Activated T-helper 2 cell treated with anti-CD3 and anti-CD28 coated beads, Interferon-gamma antibody, Interleukin-2, Interleukin-4, amounts not matched to agents 10 μg/mL and 5 μg/mL and 100 μg/mL, durations not matched to agents 14 hours and 24 hours and 36 hours (primary cell): ENCODE measurements at regions not wholly inside any gene's neighbourhood (a gene's known extent, or its start where the extent isn't known, plus 50 kb on each side); places are given as distances from the start of the nearest gene placed in this dataset.

Experiments used
- DNase-seq: peaks from one replicate; pipeline ENCODE4 v3.0.0; 2021; ENCODE audit warnings: low spot score
- H3K27ac Mint-ChIP-seq: one replicate; pipeline ENCODE4 v1.8.0; 2021; ENCODE audit warnings: mixed read lengths
- H3K27me3 Mint-ChIP-seq: one replicate; pipeline ENCODE4 v1.8.0; 2021; ENCODE audit warnings: low read depth, mixed read lengths
- H3K36me3 Mint-ChIP-seq: one replicate; pipeline ENCODE4 v1.8.0; 2021; ENCODE audit warnings: low read depth, mixed read lengths
- H3K4me1 Mint-ChIP-seq: one replicate; pipeline ENCODE4 v1.8.0; 2021; ENCODE audit warnings: low read depth, mixed read lengths
- H3K4me3 Mint-ChIP-seq: one replicate; pipeline ENCODE4 v1.8.0; 2021; ENCODE audit warnings: low read depth, mild to moderate bottlenecking, moderate library complexity, mixed read lengths
- H3K9me3 Mint-ChIP-seq: one replicate; pipeline ENCODE4 v1.8.0; 2021; ENCODE audit warnings: mixed read lengths
- intact Hi-C: fragments of 100-400 bp; cut with micrococcal nuclease; formaldehyde crosslinking; loops from one replicate; pipeline ENCODE4 v1.15.1; 2023

DNA sequence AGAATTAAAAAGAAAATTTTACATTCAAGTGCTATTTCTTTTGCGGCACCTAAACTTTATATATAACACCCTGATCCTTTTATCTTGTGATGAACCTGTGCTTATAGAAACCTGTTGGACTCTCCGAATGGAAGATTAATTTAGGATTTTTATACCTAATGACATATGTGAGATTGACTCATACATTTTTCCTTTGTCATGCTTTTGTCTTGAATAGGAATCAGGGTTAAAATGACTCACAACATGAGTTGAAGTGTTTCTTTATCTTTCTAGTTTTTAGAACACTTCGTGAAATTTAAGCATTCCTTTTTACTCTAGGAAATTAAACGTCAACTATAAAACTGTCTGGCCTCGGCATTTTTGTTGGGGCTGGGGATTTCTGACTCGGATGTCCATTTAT is 378.9 kb downstream of the PCDH20 start:
- Mint-ChIP-seq H3K4me1 (no peaks in the 10 kb centered on the region), H3K27me3 (no peaks in the 10 kb centered on the region), H3K36me3 (no peaks in the 10 kb centered on the region), H3K9me3 (peaks cover 17% of the 10 kb centered on the region), H3K27ac (no peak overlapping the region), H3K4me3 (no peak overlapping the region)
- DNase-seq: no peak
- intact Hi-C loops: no loop called here

DNA sequence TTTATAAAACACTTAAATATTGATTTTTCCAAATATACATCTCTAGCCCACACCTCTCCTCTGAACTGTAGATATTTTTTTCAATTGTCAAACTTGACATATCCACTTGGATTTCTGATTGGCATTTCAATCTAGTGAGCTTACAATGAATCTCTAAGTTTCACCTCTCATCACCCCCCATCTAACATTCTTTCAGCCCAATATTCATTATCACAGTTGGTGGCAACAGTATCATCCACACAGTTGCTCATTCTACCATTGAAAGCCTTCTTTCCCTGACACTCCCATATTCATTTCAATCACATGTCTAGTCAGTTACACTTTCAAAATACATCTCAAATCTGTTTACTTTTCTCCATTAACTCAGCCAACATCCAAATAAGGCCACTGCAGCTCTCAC is 385.2 kb downstream of the PCDH20 start:
- intact Hi-C loops: no loop called here
- Mint-ChIP-seq H3K9me3 (no peaks in the 10 kb centered on the region), H3K4me1 (no peaks in the 10 kb centered on the region), H3K36me3 (no peaks in the 10 kb centered on the region), H3K4me3 (no peak overlapping the region), H3K27me3 (no peaks in the 10 kb centered on the region), H3K27ac (no peak overlapping the region)
- DNase-seq: no peak

DNA sequence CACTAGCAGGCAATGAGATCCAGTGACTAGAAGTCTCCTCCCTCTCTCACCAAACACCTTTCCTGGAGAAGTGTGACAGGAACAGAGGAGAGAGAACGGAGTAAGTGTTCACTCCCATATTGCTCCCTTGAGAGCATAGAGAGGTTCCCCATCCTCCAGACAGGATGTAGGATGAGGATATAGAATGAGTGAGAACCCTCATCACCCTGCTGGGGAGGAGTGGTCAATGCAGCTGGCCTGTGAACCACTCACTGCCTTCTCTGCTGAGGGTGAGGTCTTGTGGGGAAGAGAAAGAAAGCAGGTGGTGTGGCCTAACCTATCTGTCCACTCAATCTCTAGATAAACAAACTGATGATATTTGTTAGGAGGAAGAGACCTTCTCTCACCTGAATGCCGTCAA is 386.6 kb downstream of the PCDH20 start:
- DNase-seq: no peak
- intact Hi-C loops: no loop called here
- no peak overlapping the region for H3K4me3 Mint-ChIP-seq
- peaks cover 3% of the 10 kb centered on the region for H3K9me3 Mint-ChIP-seq
- no peak overlapping the region for H3K27ac Mint-ChIP-seq
- H3K36me3 Mint-ChIP-seq: no peaks in the 10 kb centered on the region
- H3K4me1 Mint-ChIP-seq: no peaks in the 10 kb centered on the region
- H3K27me3 Mint-ChIP-seq: no peaks in the 10 kb centered on the region

DNA sequence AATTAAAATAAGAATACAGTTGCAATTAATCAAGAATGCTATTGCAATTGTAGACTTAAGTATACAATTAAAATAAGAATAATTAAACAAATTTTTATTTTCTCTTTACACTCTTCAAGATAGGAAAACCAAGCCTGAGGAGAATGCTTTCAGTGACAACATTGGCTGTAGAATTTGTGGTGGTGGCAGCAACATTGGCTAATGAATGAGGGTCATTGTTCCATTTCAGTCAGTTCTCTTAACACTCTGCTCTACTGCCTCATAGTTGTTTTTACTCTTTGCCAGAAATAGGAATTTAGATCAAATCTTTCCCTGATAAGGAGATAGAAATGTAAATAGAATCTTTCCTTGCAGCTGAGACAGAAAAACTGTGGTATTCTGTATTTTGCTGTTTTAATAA is 391.6 kb downstream of the PCDH20 start:
- Mint-ChIP-seq H3K27me3 (no peaks in the 10 kb centered on the region), H3K36me3 (no peaks in the 10 kb centered on the region), H3K9me3 (peaks cover 3% of the 10 kb centered on the region), H3K4me3 (no peak overlapping the region), H3K27ac (no peak overlapping the region), H3K4me1 (no peaks in the 10 kb centered on the region)
- intact Hi-C loops: no loop called here
- DNase-seq: no peak

DNA sequence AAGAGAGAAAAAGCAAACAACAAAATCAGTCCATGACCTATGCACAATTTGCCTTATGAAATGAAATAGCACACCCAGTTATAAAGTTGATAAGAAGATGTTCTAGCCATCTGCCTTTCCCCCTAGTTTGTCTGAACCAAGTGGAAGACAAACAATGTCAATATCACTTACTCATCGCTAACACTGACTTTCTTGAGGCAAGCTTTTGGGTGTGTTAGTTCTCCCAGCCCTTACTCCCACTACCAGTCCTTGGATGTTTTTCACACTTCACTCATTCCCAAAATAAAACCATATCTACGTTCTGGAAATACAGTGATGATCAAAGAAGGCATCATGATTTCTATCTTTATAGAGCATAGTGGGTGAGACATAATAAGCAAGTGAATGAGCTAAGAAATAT is 393.8 kb downstream of the PCDH20 start:
- no peak for DNase-seq
- H3K27ac Mint-ChIP-seq: no peak overlapping the region
- H3K36me3 Mint-ChIP-seq: no peaks in the 10 kb centered on the region
- H3K4me3 Mint-ChIP-seq: no peak overlapping the region
- no peaks in the 10 kb centered on the region for H3K27me3 Mint-ChIP-seq
- intact Hi-C loops: no loop called here
- H3K4me1 Mint-ChIP-seq: no peaks in the 10 kb centered on the region
- H3K9me3 Mint-ChIP-seq: peaks cover 3% of the 10 kb centered on the region

DNA sequence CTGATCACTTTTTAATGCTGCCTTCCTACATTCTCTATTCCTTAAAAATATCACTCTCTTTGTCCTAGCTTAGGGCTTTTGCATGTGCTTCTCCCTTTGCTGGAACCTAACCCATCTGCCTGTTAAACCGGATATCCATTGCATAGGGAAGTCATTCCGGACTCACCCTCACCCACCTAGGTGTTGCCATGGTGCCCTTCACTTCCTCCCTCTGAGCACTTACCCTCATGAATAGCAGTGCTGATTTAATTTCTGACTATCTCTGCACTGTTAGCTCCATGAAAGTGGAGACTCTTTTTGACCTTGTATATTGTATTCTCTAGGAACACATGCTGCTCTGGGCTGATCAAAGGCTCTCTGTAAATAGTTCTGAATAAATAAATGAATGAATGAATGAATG is 401.9 kb downstream of the PCDH20 start:
- H3K27ac Mint-ChIP-seq: no peak overlapping the region
- no peaks in the 10 kb centered on the region for H3K27me3 Mint-ChIP-seq
- intact Hi-C loops: no loop called here
- H3K9me3 Mint-ChIP-seq: peaks cover 24% of the 10 kb centered on the region
- no peaks in the 10 kb centered on the region for H3K36me3 Mint-ChIP-seq
- no peak overlapping the region for H3K4me3 Mint-ChIP-seq
- H3K4me1 Mint-ChIP-seq: no peaks in the 10 kb centered on the region
- no peak for DNase-seq

DNA sequence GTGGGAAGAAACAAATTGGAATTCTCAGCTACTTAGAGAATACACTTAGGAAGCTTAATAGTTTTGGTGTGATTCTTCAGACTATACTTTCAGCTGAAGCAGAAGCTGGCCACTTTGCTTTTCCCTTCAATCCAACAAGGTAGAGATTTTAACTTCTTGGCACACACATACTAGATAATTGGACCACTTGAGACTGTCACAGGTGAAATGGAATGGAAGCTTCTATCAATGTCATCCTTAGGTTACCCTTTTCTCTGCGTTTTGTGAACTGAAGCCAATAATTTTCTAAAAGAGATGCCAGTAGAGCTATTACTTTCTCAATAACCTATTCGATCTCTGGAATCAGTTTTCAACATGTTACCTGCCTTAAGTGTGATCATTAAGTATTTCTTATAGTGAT is 405.3 kb downstream of the PCDH20 start:
- Mint-ChIP-seq H3K9me3 (peaks cover 41% of the 10 kb centered on the region), H3K27me3 (no peaks in the 10 kb centered on the region), H3K36me3 (no peaks in the 10 kb centered on the region), H3K4me1 (no peaks in the 10 kb centered on the region), H3K4me3 (no peak overlapping the region), H3K27ac (no peak overlapping the region)
- DNase-seq: no peak
- intact Hi-C loops: no loop called here

DNA sequence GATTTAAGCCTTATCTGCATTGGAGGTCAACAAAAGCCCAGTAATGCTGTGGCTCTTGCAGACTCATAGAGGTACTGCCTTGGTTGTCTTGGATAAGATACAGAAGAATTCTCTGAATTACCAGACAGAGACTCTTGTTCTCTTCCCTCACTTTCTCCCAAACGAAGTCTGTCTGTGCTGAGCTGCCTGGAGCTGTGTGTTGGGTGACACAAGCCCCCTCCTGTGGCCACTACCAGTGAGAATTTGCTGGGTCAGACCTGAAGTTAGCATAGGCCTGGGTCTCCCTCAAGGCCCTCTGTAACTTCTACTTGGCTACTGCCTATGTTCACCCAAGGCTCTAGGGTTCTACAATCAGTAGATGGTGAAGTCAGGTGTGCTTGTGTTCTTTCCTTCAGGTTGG is 413.0 kb downstream of the PCDH20 start:
- intact Hi-C loops: no loop called here
- Mint-ChIP-seq H3K4me3 (no peak overlapping the region), H3K27ac (no peak overlapping the region), H3K27me3 (no peaks in the 10 kb centered on the region), H3K4me1 (no peaks in the 10 kb centered on the region), H3K9me3 (peaks cover 53% of the 10 kb centered on the region), H3K36me3 (no peaks in the 10 kb centered on the region)
- no peak for DNase-seq

DNA sequence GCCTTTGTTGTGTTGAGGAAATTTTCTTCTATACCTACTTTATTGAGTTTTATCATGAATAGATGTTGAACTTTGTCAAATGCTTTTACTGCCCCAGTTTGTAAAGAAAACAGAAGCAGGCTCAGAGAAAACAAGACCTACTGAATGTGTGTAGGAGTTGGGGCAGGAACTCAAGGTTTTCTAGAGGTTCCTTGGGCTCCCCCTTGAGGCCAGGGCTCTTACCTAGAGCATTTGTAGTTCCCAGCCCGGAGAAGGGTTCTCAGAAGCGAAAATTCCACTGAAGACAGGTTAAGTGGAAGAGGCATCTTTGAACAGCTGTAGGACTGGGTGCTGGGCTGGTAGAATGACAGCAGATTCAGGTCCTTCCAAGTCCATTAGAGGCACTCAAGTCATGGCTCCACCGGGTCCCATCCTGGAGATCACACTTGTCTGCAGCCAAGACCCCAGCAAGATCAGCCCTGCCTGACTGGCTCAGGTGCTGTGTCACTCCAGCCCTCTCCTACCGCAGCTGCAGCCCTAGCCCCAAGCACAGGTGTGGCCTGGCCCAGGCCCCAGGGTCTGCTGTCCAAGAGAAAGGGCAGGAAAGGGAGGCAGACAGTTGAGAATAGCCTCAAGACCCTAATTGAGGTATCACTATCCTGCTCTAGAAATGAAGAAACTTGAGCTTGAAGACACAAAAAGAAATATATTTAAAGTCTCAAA is 425.5 kb downstream of the PCDH20 start:
- H3K4me3 Mint-ChIP-seq: no peak overlapping the region
- H3K27me3 Mint-ChIP-seq: no peaks in the 10 kb centered on the region
- H3K9me3 Mint-ChIP-seq: peaks cover 6% of the 10 kb centered on the region
- intact Hi-C loops: no loop called here
- no peaks in the 10 kb centered on the region for H3K36me3 Mint-ChIP-seq
- DNase-seq: no peak
- H3K27ac Mint-ChIP-seq: no peak overlapping the region
- no peaks in the 10 kb centered on the region for H3K4me1 Mint-ChIP-seq

DNA sequence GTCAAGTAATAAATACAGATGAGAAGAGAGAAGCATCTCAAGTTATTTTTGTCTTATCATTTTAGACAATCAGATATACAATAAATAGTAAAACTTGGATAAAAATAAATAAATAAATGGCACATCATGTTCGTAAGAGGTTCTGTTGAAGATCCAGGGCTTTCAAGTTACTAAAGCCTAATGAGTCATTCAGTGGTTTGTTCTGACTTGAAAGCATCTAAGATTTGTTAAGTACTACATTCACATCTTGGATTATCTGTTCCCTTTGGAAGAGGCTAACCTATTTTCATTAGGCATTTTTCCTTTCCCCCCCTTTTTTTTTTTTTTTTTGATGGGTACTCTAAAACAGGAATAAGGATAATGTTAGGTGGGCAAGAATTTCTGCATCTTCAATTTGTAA is 429.3 kb downstream of the PCDH20 start:
- Mint-ChIP-seq H3K27me3 (no peaks in the 10 kb centered on the region), H3K27ac (no peak overlapping the region), H3K36me3 (no peaks in the 10 kb centered on the region), H3K4me1 (no peaks in the 10 kb centered on the region), H3K9me3 (peaks cover 9% of the 10 kb centered on the region), H3K4me3 (no peak overlapping the region)
- intact Hi-C loops: no loop called here
- no peak for DNase-seq

DNA sequence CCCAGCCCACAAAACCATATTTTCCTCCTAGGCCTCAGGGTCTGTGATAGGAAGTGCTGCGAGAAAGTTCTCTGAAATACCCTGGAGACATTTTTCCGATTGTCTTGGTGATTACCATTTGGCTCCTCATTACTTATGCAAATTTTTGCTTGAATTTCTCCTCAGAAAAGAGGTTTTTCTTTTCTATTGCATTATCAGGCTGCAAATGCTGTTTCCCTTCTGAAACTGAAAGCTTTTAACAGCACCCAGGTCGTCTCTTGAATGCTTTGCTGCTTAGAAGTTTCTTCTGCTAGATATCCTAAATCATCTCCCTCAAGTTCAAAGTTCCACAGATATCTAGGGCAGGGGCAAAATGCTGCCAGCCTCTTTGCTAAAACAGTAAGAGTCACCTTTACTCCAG is 434.2 kb downstream of the PCDH20 start:
- no peak overlapping the region for H3K4me3 Mint-ChIP-seq
- DNase-seq: no peak
- H3K27me3 Mint-ChIP-seq: no peaks in the 10 kb centered on the region
- no peak overlapping the region for H3K27ac Mint-ChIP-seq
- no peaks in the 10 kb centered on the region for H3K4me1 Mint-ChIP-seq
- intact Hi-C loops: no loop called here
- peaks cover 11% of the 10 kb centered on the region for H3K9me3 Mint-ChIP-seq
- H3K36me3 Mint-ChIP-seq: no peaks in the 10 kb centered on the region

DNA sequence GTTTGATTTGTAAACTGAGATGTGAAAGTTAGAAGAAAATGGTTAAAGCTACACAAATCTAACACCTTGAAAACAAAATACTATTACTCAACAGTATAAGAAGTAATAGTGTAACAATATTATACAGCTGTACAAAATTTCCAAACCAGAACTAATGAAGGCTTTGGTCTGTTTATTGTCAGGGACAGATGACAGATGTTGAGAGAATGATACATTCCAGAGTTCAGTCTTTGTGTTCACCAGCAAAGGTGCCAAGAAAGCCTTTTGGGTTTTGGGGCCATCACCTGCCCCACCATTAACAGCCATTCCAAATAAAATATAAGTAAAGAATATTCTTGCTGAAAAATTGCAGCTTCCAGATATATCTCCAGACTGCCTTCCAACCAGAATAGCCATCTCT is 439.3 kb downstream of the PCDH20 start:
- no peak overlapping the region for H3K27ac Mint-ChIP-seq
- no peak overlapping the region for H3K4me3 Mint-ChIP-seq
- DNase-seq: no peak
- intact Hi-C loops: no loop called here
- peaks cover 15% of the 10 kb centered on the region for H3K9me3 Mint-ChIP-seq
- H3K36me3 Mint-ChIP-seq: no peaks in the 10 kb centered on the region
- H3K27me3 Mint-ChIP-seq: no peaks in the 10 kb centered on the region
- H3K4me1 Mint-ChIP-seq: no peaks in the 10 kb centered on the region

DNA sequence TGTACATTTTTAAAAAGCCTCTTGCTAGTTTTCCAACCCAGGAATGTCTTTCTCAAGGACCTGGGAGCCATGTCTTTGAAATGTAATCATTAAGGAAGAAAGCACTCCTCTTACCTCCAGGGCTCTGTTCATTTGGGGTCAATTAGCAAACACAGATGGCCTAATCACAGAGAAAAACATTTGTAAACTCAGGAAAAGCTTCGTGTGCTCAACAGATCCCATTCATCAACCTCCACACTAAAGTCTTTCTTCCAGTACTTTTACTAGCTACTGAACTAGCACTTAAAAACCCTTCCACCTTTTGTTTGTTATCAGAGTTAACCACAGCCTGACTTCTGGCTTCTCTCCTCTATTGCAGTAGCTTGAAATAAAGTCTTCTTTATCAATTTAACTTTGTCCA is 441.4 kb downstream of the PCDH20 start:
- no peak for DNase-seq
- no peaks in the 10 kb centered on the region for H3K27me3 Mint-ChIP-seq
- H3K27ac Mint-ChIP-seq: no peak overlapping the region
- intact Hi-C loops: no loop called here
- no peaks in the 10 kb centered on the region for H3K36me3 Mint-ChIP-seq
- no peak overlapping the region for H3K4me3 Mint-ChIP-seq
- H3K9me3 Mint-ChIP-seq: peaks cover 20% of the 10 kb centered on the region
- no peaks in the 10 kb centered on the region for H3K4me1 Mint-ChIP-seq

DNA sequence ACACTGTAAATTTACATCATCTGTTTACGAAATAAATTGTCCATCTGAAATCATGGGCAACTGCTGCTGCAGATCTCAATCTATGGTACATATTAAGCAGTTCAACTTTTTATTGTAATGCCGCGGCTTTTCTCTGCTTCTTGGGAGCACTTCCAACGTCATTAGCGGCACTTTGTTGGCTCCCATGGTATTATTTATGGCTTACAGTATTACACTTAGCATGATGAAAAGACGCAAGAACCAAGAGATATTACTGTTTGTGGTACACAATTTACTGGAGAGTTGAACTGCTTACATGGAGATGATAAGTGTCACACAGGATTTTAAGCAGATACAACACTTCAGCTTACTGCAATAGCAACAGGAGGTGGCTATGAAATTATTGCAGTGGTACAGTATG is 442.1 kb downstream of the PCDH20 start:
- no peaks in the 10 kb centered on the region for H3K4me1 Mint-ChIP-seq
- H3K27me3 Mint-ChIP-seq: no peaks in the 10 kb centered on the region
- no peaks in the 10 kb centered on the region for H3K36me3 Mint-ChIP-seq
- H3K9me3 Mint-ChIP-seq: peaks cover 19% of the 10 kb centered on the region
- H3K27ac Mint-ChIP-seq: no peak overlapping the region
- no peak for DNase-seq
- intact Hi-C loops: no loop called here
- H3K4me3 Mint-ChIP-seq: no peak overlapping the region
